ENCODE measurements at regions not wholly inside any gene's neighbourhood (a gene's known extent, or its start where the extent isn't known, plus 50 kb on each side); places are given as distances from the start of the nearest gene placed in this dataset.

- no peak for TF ChIP-seq EZH2 (IDR thresholded peaks at IDR 0.05)
- no peak for TF ChIP-seq CTCF (IDR thresholded peaks at IDR 0.05 in 2 of 3, conservative IDR thresholded peaks at IDR 0.05 in 1 of 3; ENCODE audit: borderline replicate concordance in 1 of 3, insufficient read depth in 1 of 3, low read depth in 2 of 3, low read length in 2 of 3)
- TF ChIP-seq FOSL1 (IDR thresholded peaks at IDR 0.05; ENCODE audit: low read depth) = no peak
- no peak for TF ChIP-seq REST (IDR thresholded peaks at IDR 0.05; ENCODE audit: low read depth)
Measured at GRCh38 chr7:42407021-42407710, 170.2 kb upstream of the GLI3 start.
